ENCODE measurements at regions not wholly inside any gene's neighbourhood (a gene's known extent, or its start where the extent isn't known, plus 50 kb on each side); places are given as distances from the start of the nearest gene placed in this dataset.

DNA sequence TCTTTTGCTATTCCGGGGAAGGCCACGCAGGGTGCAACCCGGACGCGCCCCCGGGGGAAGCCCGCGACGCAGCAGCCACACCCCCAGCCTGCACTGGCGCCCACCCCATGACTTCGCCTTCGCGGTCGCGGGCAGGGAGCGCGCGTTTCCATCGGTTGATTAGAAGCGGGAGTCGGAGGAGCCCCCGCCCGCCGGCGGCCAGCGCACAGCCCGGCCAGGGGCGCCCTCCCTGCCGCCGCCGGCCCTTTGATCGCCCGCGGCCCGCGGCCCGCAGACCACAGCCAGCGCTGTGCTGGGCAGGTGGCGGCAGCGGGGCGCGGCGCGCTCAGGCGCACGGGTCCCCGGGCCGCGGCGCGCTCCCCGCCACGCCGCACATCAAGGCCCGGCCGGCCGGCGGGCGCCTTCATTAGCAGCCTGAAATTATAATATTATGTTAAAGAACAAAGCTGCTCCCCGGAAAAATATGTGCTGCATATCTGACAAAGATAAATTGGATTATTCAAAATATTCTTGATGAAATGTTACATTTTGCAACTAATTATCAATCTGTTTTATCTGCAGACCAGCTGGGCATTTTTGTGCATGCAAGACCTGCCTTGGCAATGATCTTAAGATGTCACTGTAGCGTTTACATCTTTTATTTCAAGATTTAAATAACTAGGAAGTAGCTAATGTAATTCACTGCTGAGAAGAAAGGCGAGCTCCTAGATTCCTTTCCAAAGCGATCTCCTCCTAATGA, 160.7 kb upstream of the MKI67 start:
- no peak for FAIRE-seq

DNA sequence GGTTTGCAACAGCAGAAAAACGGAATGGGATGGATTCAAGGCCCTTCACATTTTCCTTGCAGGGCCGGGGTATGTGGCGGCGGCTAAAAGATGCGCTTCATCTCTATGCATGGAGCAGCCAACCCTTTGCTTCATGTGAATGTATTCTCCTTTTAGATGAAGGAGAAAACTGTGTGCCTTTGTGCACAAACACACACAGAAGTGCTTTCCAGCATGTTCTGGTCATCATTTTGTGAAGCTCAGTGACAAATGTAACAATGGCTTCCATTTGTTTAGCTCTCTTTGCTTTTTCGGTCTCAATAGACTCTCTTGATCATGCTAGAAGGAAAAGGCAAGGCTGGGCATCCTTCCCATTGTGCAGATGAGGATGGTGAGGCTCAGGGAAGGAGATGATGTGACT, 161.7 kb upstream of the MKI67 start:
- no peak for FAIRE-seq

- no peak for FAIRE-seq
Measured at GRCh38 chr10:128289621-128290020, 163.4 kb upstream of the MKI67 start.

GRCh38 chr10:128295003-128295402, 168.8 kb upstream of the MKI67 start:
- no peak for FAIRE-seq

DNA sequence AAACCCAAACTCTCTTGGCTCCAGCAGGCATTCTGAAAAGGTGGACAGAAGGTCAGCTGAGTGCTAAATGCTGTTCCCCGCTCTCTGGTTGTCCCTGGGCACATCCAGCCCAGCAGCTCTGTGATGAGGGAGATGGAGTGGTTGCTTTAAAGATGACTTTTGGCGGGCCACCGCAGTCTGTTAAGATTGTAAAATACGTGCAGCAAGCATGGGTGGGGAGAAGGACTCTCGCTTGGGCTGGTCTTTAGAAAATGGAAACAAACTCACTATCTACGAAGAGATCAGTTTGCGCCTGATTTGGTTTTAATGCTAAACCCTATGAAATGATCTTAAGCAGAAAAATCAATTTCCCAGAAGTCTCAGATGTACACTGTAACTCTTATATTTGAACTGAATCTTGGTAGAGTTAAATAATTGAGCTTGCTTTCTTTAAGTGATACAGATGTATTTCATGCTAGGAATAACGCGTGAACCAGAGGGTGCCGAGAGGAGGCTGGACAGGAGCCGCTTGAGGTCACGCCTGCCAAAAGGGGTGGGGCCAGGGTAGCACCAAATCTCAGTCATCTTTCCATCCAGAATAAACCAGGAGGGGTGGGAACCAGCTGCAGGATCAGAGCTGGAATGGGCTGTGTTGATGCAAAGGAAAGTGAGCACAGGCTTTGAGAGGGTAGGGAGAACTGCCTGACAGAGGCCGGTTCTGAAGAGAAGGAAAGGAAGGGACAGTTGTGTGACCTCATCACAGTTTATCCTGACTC, 170.2 kb upstream of the MKI67 start:
- FAIRE-seq, result no peak

DNA sequence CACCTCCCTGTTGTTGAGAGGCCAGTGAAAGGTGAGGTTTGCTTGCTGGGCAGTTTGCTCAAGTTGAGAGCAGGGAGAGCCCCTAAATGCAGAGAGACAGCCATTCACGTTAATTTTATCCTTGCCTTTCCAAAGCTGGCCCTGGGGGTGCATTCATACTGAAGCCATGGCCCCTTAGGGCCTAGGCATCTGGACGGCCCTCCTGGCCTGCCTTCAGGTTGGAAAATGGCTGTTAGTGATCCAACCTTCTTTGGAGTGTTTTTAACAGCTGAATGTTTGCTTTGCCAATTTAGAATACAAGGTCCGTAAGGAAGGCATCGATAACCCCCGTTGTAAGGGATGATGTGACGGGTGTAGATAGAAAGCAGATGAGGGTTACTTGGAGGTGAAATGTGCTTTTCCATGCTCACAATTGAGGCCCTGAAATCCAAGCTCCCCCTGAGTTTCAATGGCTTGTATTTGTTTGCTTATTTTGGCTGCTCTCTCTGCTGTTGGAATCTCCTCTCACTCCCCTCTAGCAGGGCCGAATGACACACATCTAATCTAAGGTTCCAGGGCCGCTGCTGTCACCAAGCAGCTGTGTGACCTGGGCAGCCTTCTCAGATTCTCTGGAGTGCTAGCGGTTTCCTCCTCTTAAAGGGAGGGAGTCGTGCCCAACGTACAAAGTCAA, 171.6 kb upstream of the MKI67 start:
- no peak for FAIRE-seq

GRCh38 chr10:128298587-128298986, 172.4 kb upstream of the MKI67 start:
- no peak for FAIRE-seq

DNA sequence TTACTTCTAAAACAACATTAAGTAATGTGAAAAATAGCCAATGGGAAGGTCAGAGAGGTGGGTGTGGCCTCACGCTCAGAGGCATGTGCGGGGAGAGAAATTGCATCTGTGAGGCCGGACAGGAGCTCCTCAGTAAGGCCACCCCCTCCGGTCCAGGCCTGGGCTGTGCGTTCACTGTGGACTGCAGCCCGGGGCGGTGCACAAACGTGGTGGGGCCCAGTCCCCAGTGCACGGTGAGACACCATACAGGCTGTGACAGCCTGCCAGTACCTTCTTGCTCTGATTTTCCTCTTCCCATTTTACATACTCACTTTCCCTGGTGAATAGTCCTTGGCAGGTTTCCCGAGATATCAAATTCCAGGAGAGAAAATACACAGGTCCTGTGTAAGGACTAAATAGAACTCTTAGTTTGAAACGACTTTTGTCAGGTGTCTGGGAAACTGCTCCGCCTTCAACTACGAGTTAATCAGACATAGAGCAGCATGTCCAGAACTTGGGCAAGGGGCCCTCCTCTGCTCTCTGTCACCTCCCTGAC, 174.1 kb upstream of the MKI67 start:
- no peak for FAIRE-seq

DNA sequence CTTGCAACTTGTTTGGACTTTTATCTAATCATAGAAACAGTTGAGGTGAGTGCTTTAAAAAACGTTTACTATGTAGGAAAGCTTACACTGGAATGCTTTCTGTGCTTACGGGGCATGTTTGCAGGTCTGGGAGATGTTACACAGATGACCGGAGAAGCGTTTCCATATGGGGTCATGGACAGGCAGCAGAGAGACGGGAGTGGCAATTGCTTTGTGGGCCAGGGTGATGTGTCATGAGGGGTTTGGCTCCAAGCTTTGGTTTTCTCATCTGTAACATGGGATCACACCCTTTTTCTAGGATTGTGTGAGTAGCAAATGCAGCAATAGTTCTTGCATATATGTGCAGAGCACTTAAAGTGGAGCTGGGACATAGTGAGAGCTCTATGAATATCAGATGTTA, 174.8 kb upstream of the MKI67 start:
- FAIRE-seq, result no peak

DNA sequence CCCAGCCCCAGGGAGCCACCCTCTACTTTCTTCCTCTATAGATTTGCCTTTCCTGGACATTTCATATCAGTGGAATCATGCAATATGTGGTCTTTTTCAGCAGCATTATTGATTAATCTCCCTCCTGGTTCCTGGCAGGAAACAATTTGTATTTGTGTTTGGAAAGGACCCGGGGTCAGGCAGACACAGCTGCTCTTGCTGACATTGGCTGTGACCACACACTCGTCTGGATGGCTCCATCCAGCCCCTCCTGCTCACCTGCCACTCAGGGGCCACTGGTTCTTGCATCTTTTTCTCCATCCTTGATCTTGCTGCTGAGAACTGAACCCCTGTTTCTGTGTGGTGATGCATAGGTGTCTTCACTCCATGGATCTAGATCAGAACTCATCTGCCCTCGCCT, 176.6 kb upstream of the MKI67 start:
- FAIRE-seq, result no peak

DNA sequence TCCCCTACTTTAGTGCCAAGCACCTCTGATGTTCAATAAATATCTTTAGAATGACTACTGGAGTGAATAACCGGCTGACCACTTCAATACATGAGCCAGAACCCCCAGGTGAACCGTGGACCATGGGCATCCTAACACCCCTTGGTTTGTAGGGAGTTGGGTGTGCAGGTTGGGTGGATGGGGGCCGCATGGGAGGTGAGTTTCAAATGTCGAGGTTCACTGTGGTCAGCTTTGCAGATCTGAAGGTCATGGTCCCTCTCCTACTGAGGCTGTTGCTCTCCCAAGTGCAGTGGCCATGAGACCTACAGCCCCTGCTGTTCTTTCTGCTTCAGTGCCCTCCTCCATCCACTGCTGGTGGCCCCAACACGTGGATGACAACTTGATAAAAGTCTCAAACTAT, 178.0 kb upstream of the MKI67 start:
- no peak for FAIRE-seq

DNA sequence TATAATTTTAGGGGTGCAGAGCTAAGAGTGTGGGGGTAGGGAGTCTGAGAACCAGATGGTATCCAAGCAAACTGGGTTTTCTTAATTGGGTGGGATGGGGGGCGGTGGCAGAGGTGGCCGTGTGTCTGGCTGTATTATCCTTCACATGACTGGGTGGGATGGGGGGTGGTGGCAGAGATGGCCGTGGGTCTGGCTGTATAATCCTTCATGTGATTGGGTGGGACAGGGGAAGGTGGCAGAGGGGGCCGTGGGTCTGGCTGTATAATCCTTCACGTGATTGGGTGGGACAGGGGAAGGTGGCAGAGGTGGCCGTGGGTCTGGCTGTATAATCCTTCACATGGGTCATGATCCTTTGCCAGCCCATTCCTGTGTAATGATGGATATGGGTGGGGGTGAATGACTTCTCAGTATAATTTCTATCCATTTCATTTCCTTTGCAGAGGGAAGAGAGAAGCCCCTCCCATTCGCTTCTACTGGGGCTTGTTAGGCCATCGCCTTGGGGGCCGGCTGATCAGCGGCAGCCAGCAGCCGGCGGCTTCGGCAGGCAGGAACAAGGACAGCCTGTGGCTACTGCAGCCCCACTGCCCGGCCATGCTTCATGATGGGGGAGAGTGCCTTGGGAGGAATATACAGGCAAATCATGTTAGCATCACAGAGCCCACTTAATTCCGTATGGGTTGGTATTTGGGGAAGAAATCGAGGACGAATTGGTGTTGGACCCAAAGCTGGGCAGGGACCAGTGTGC, 179.6 kb upstream of the MKI67 start:
- no peak for FAIRE-seq

GRCh38 chr10:128306535-128306934, 180.3 kb upstream of the MKI67 start:
- no peak for FAIRE-seq

GRCh38 chr10:128306966-128307365, 180.7 kb upstream of the MKI67 start:
- FAIRE-seq, result no peak

- FAIRE-seq, result no peak
Measured at GRCh38 chr10:128307820-128308219, 181.6 kb upstream of the MKI67 start.

GRCh38 chr10:128310971-128311658, 184.9 kb upstream of the MKI67 start:
- FAIRE-seq, result no peak

- no peak for FAIRE-seq
Measured at GRCh38 chr10:128312250-128312649, 186.0 kb upstream of the MKI67 start.

- FAIRE-seq, result no peak
Measured at GRCh38 chr10:128314686-128315085, 188.5 kb upstream of the MKI67 start.

GRCh38 chr10:128316121-128316726, 190.0 kb upstream of the MKI67 start:
- FAIRE-seq, result no peak

GRCh38 chr10:128316925-128317324, 190.7 kb upstream of the MKI67 start:
- no peak for FAIRE-seq

DNA sequence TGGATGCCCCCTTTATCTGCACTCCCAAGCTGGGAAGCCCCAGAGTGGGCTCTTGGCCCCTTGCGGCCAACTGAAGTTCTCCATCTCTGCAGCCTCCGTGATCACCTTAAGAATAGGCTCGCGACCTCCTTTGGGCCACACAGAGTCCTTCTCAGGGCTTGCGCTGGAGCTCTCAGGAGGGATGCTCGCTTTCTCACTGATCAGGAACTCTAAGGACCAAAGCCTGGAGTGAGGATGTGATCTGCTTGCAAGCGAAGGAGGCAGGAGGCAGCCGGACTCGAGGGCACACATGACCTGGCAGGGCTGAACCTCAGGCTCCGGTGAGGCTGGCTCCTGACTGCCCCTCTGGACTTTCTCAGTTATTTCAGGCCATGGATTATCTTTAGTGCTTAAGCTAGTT, 192.1 kb upstream of the MKI67 start:
- FAIRE-seq, result no peak

- no peak for FAIRE-seq
Measured at GRCh38 chr10:128318913-128319312, 192.7 kb upstream of the MKI67 start.
